SH-SY5Y (cell line): ENCODE measurements at regions not wholly inside any gene's neighbourhood (a gene's known extent, or its start where the extent isn't known, plus 50 kb on each side); places are given as distances from the start of the nearest gene placed in this dataset.

Experiments
- GATA2 ChIP-seq: IDR thresholded peaks from 2 replicates; pipeline ENCODE4 v1.6.1; 2011; ENCODE audit warnings: mild to moderate bottlenecking, low read depth, low read length
- GATA3 ChIP-seq: IDR thresholded peaks from 2 replicates; pipeline ENCODE4 v1.6.1; 2011; ENCODE audit warnings: low read depth, mild to moderate bottlenecking, low read length, moderate library complexity

- TF ChIP-seq GATA3 = no peak
- TF ChIP-seq GATA2 = no peak
These were observed 105.7 kb downstream of the LCA5 start for GRCh38 chr6:79431537-79431933.

GRCh38 chr6:79430913-79431536, 106.2 kb downstream of the LCA5 start:
- TF ChIP-seq GATA2 (no peak), GATA3 (no peak)

GRCh38 chr6:79427721-79428120, 109.5 kb downstream of the LCA5 start:
- TF ChIP-seq GATA2 = no peak
- TF ChIP-seq GATA3 = no peak

GRCh38 chr6:79426625-79427278, 110.5 kb downstream of the LCA5 start:
- TF ChIP-seq GATA3 (no peak; the same call in 1 of the 2 replicates), GATA2 (peak; percentile 66)

GRCh38 chr6:79425589-79426311, 111.5 kb downstream of the LCA5 start:
- no peak for TF ChIP-seq GATA3
- no peak for TF ChIP-seq GATA2

GRCh38 chr6:79423216-79423615, 114.0 kb downstream of the LCA5 start:
- TF ChIP-seq GATA3 (no peak), GATA2 (no peak)

DNA sequence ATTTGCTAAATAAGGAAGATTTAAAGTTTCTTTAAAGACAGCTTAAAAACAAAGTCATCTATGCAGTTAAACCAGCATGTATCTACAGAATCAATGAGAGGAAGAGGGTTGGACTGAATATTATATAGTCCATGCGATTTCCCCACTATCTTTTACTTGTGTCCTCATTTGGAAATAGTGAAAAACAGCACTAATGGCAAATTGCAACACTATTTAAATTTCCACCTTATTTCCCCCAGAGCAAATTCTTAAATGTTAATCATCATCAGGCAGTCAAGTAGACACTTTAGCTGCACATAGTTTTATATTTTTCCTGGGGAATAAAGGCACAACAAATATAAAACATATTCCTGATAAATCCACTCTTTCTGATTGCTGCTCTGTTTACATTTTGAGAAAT, 114.6 kb downstream of the LCA5 start:
- TF ChIP-seq GATA2 (no peak), GATA3 (no peak)

DNA sequence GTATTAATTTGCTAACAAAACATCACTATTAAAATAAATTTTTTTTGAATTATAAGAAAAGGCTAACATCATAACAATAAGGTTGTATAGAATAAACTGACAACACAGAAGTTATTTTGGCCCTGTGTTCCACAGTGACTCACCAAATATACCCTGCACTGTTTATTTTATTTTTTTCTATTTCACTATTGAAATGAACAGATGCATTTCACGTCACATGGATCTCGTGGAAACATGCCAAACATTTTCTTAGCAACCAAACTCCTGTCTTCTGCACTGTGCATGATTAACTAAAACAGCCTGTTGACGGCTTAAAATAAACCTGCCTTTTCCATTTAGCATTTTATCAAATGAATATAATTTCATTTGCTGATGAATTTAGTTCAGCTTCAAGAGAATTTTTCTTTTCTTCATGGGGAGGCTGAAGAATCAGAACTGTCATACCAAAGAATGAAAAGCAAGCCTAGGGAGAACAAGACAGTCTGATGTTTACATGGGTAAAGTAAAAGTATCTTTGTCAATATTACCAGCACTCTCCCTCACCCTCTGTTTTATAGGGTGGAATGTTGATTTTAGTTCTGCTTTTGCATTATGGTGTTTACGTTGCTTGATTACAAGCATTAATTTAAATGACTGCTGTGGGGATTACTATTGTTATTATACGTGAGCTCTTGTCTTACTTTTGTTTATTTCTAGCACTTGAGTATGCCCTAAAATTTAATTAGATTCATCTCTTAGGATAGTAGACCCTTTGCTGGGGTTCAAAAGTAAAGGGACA, 115.3 kb downstream of the LCA5 start:
- TF ChIP-seq GATA2 (no peak), GATA3 (no peak)

GRCh38 chr6:79421001-79421411, 116.2 kb downstream of the LCA5 start:
- TF ChIP-seq GATA2 (no peak), GATA3 (no peak)

GRCh38 chr6:79420054-79420453, 117.2 kb downstream of the LCA5 start:
- TF ChIP-seq GATA2 = no peak
- TF ChIP-seq GATA3 = no peak

- TF ChIP-seq GATA2 (no peak), GATA3 (no peak)
These were observed 120.3 kb downstream of the LCA5 start for GRCh38 chr6:79416931-79417330.

- TF ChIP-seq GATA3 (no peak), GATA2 (no peak)
These were observed 123.6 kb downstream of the LCA5 start for GRCh38 chr6:79413562-79414002.

DNA sequence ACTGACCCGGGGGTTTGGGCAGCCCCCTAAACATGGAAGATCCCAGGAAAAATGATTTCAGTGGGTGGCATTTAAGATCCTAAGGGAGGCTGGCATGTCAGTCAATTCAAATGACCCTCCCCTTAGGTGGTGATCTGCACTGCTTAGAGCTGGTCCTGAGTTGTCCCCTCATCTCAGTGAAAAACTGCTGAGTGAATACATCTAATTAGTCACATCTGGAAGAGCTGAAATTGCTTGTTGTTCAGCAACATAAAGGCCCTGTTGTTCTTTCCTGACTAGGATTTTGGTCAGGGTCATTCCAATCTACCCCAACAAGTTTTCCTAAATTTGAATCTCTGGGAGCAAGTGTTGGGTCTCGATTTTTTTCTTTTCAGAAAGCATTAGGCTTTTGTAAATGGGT, 126.4 kb downstream of the LCA5 start:
- TF ChIP-seq GATA2 (no peak), GATA3 (no peak)
